Panc1 (cell line): ENCODE measurements at regions not wholly inside any gene's neighbourhood (a gene's known extent, or its start where the extent isn't known, plus 50 kb on each side); places are given as distances from the start of the nearest gene placed in this dataset.

ENCODE experiments used
- ATAC-seq: fragments of 200-7000 bp; cut with Tn5 transposase; 2 replicates; pipeline ENCODE4 v1.9.1; 2020; ENCODE audit warnings: mild to moderate bottlenecking, moderate library complexity
- BruUV-seq: library from RNA; stranded (reverse); fragments of 400-500 nt; replicated peaks from 2 replicates; lab custom pipeline; 2021; lab: Mats Ljungman, UMichigan
- CTCF ChIA-PET: fragments of 300-600 bp; sonication (Branson Sonifier 250); formaldehyde crosslinking; loops from one replicate; lab custom pipeline; 2022; ENCODE audit warnings: antibody characterized with exemption; lab: Charles Lee
- POLR2A ChIA-PET: fragments of 300-600 bp; sonication (Branson Sonifier 250); formaldehyde crosslinking; loops from one replicate; lab custom pipeline; 2022; ENCODE audit warnings: antibody characterized with exemption; lab: Charles Lee
- DNase-seq: peaks from one replicate; pipeline ENCODE4 v3.0.0-alpha.2; 2010; ENCODE audit warnings: low read depth, low spot score
- H3K27ac ChIP-seq: 2 replicates; pipeline ENCODE4 v1.5.1; 2011; ENCODE audit warnings: mild to moderate bottlenecking, low read length, inconsistent platforms
- H3K27me3 ChIP-seq: fragments of 200-500 bp; sonication (Bioruptor generic); 2 replicates; pipeline ENCODE4 v1.6.0; 2014; ENCODE audit warnings: low read length, inconsistent platforms; ENCODE audit not compliant: control insufficient read depth, insufficient read depth
- H3K36me3 ChIP-seq: fragments of 200-500 bp; sonication (Bioruptor generic); 2 replicates; pipeline ENCODE4 v1.5.1; 2014; ENCODE audit warnings: inconsistent platforms, mild to moderate bottlenecking, low read length, moderate library complexity; ENCODE audit not compliant: control insufficient read depth, insufficient read depth
- H3K4me1 ChIP-seq: 2 replicates; pipeline ENCODE4 v1.5.1; 2011; ENCODE audit warnings: inconsistent platforms, mild to moderate bottlenecking, low read length, moderate library complexity; ENCODE audit not compliant: control insufficient read depth, insufficient read depth
- H3K4me3 ChIP-seq, 2 experiments: 2 replicates each; pipeline ENCODE4 v1.5.1; 2011 to 2012; ENCODE audit warnings: low read depth in 2 of 2, low read length in 2 of 2, mild to moderate bottlenecking in 2 of 2, inconsistent platforms in 1 of 2, moderate library complexity in 1 of 2
- H3K9me3 ChIP-seq: fragments of 200-500 bp; sonication (Bioruptor generic); 2 replicates; pipeline ENCODE4 v1.5.1; 2014; ENCODE audit warnings: low read depth, mild to moderate bottlenecking, inconsistent platforms, low read length, moderate library complexity; ENCODE audit not compliant: control insufficient read depth, insufficient read depth
- CTCF ChIP-seq: fragments of 450-650 bp; IDR thresholded peaks from 2 replicates; pipeline ENCODE4 v1.5.1; 2017; ENCODE audit warnings: mild to moderate bottlenecking
- POLR2AphosphoS5 ChIP-seq: IDR thresholded peaks from 2 replicates; pipeline ENCODE4 v1.6.1; 2012; ENCODE audit warnings: mild to moderate bottlenecking, low read depth, low read length, moderate library complexity
- REST ChIP-seq, 2 experiments: IDR thresholded peaks; 2 replicates each; pipeline ENCODE4 v1.6.1; 2011 to 2012; ENCODE audit warnings: low read depth in 2 of 2, control low read depth in 1 of 2, low read length in 1 of 2, mild to moderate bottlenecking in 1 of 2, moderate library complexity in 1 of 2; ENCODE audit not compliant: insufficient read depth in 1 of 2
- SIN3A ChIP-seq: IDR thresholded peaks from 2 replicates; pipeline ENCODE4 v1.6.1; 2012; ENCODE audit warnings: low read depth, mild to moderate bottlenecking, low read length, moderate library complexity, borderline replicate concordance; ENCODE audit not compliant: insufficient read depth
- TCF7L2 ChIP-seq: IDR thresholded peaks from 2 replicates; pipeline ENCODE4 v1.6.1; 2011; ENCODE audit warnings: mild to moderate bottlenecking, low read depth, low read length, inconsistent platforms
- in situ Hi-C: cut with HindIII; loops from 2 replicates; pipeline ENCODE4 v1.10.0; 2016; ENCODE audit warnings: low sequenced_read_pairs, low pct_unique_long_range_greater_than_20kb
- intact Hi-C: fragments of 100-400 bp; cut with micrococcal nuclease; formaldehyde crosslinking; loops from one replicate; pipeline ENCODE4 v1.10.0; 2022; ENCODE audit not compliant: unreplicated experiment

- H3K27me3 ChIP-seq, result no peaks in the 10 kb centered on the region
- peak overlapping the region; percentile 39; the same call in 1 of the 2 replicates for H3K27ac ChIP-seq
- in situ Hi-C loops, result no loop called here
- POLR2A ChIA-PET, result no interaction called here
- no peaks in the 10 kb centered on the region for H3K36me3 ChIP-seq
- no peak overlapping the region for H3K4me3 ChIP-seq
- ATAC-seq (no peak), DNase-seq (no peak)
- intact Hi-C loops, result no loop called here
- no peaks in the 10 kb centered on the region for H3K4me1 ChIP-seq
- no peaks in the 10 kb centered on the region for H3K9me3 ChIP-seq
- no TSS peak for BruUV-seq
- CTCF ChIA-PET, result no interaction called here
- TF ChIP-seq TCF7L2 (no peak), POLR2AphosphoS5 (no peak), REST (IDR thresholded peaks at IDR 0.05; ENCODE audit: insufficient read depth in 1 of 2, low read depth in 2 of 2, low read length in 1 of 2) (no peak), CTCF (no peak), SIN3A (no peak)
Observed at GRCh38 chr5:124056326-124056990, 544.5 kb downstream of the CSNK1G3 start.

GRCh38 chr5:124055751-124056150, 543.8 kb downstream of the CSNK1G3 start:
- no peak for TF ChIP-seq CTCF
- in situ Hi-C loops (no loop called here), intact Hi-C loops (no loop called here)
- ATAC-seq (no peak), DNase-seq (no peak)
- CTCF ChIA-PET, result no interaction called here
- no peak overlapping the region for H3K4me3 ChIP-seq
- no peak overlapping the region for H3K27ac ChIP-seq
- no TSS peak for BruUV-seq
- H3K36me3 ChIP-seq, result no peaks in the 10 kb centered on the region
- no peaks in the 10 kb centered on the region for H3K9me3 ChIP-seq
- no peaks in the 10 kb centered on the region for H3K4me1 ChIP-seq
- H3K27me3 ChIP-seq, result no peaks in the 10 kb centered on the region
- POLR2A ChIA-PET, result no interaction called here
